ENCODE measurements at regions not wholly inside any gene's neighbourhood (a gene's known extent, or its start where the extent isn't known, plus 50 kb on each side); places are given as distances from the start of the nearest gene placed in this dataset.

- Histone ChIP-seq H3K79me2 (ENCODE audit: insufficient read depth, low read length) (no peaks in the 10 kb centered on the region), H3K4me1 (ENCODE audit: insufficient read depth, low read length) (peaks cover 36% of the 10 kb centered on the region), H3K4me3 (ENCODE audit: insufficient read depth, low read length) (no peak overlapping the region), H3K27me3 (ENCODE audit: insufficient read depth, low read length) (peaks cover 13% of the 10 kb centered on the region), H3K36me3 (ENCODE audit: insufficient read depth, low read length) (no peaks in the 10 kb centered on the region), H4K20me1 (ENCODE audit: insufficient read depth, low read length) (no peaks in the 10 kb centered on the region), H3K27ac (ENCODE audit: low read depth, low read length) (no peak overlapping the region), H3K4me2 (ENCODE audit: insufficient read depth, low read length) (no peak overlapping the region), H2AFZ (ENCODE audit: low read length) (no peak overlapping the region), H3K9me3 (ENCODE audit: low read depth, low read length) (no peaks in the 10 kb centered on the region)
- no peak for TF ChIP-seq CTCF (IDR thresholded peaks at IDR 0.05; ENCODE audit: extremely low read depth, low read depth, low read length)
- no peak for DNase-seq (ENCODE audit: insufficient read length, low spot score, missing footprints)
Observed at GRCh38 chr21:38987633-38988508, 182.1 kb downstream of the ETS2 start.

GRCh38 chr21:38986806-38987632, 181.3 kb downstream of the ETS2 start:
- Histone ChIP-seq H3K36me3 (ENCODE audit: insufficient read depth, low read length) (no peaks in the 10 kb centered on the region), H3K79me2 (ENCODE audit: insufficient read depth, low read length) (no peaks in the 10 kb centered on the region), H3K9me3 (ENCODE audit: low read depth, low read length) (no peaks in the 10 kb centered on the region), H3K4me3 (ENCODE audit: insufficient read depth, low read length) (no peak overlapping the region), H3K4me2 (ENCODE audit: insufficient read depth, low read length) (no peak overlapping the region), H3K4me1 (ENCODE audit: insufficient read depth, low read length) (peaks cover 33% of the 10 kb centered on the region), H2AFZ (ENCODE audit: low read length) (no peak overlapping the region), H4K20me1 (ENCODE audit: insufficient read depth, low read length) (no peaks in the 10 kb centered on the region), H3K27me3 (ENCODE audit: insufficient read depth, low read length) (peaks cover 13% of the 10 kb centered on the region), H3K27ac (ENCODE audit: low read depth, low read length) (no peak overlapping the region)
- no peak for TF ChIP-seq CTCF (IDR thresholded peaks at IDR 0.05; ENCODE audit: extremely low read depth, low read depth, low read length)
- DNase-seq (ENCODE audit: insufficient read length, low spot score, missing footprints): no peak

- no peak overlapping the region for H3K4me2 ChIP-seq (ENCODE audit: insufficient read depth, low read length)
Observed at GRCh38 chr21:38986406-38986805, 180.7 kb downstream of the ETS2 start.

More at GRCh38 chr21:38986406-38986805, 180.7 kb downstream of the ETS2 start:
- Histone ChIP-seq H2AFZ (ENCODE audit: low read length) (no peak overlapping the region), H3K27me3 (ENCODE audit: insufficient read depth, low read length) (peaks cover 18% of the 10 kb centered on the region), H3K79me2 (ENCODE audit: insufficient read depth, low read length) (no peaks in the 10 kb centered on the region), H3K9me3 (ENCODE audit: low read depth, low read length) (no peaks in the 10 kb centered on the region), H4K20me1 (ENCODE audit: insufficient read depth, low read length) (no peaks in the 10 kb centered on the region), H3K4me1 (ENCODE audit: insufficient read depth, low read length) (peaks cover 33% of the 10 kb centered on the region), H3K36me3 (ENCODE audit: insufficient read depth, low read length) (no peaks in the 10 kb centered on the region), H3K4me3 (ENCODE audit: insufficient read depth, low read length) (no peak overlapping the region), H3K27ac (ENCODE audit: low read depth, low read length) (no peak overlapping the region)
- no peak for DNase-seq (ENCODE audit: insufficient read length, low spot score, missing footprints)
- no peak for TF ChIP-seq CTCF (IDR thresholded peaks at IDR 0.05; ENCODE audit: extremely low read depth, low read depth, low read length)
